H1 (cell line): ENCODE measurements at regions not wholly inside any gene's neighbourhood (a gene's known extent, or its start where the extent isn't known, plus 50 kb on each side); places are given as distances from the start of the nearest gene placed in this dataset.

Experiments used
- CTCF ChIA-PET: fragments of 300-600 bp; sonication (Branson Sonifier 250); formaldehyde crosslinking; loops from one replicate; lab custom pipeline; 2021; ENCODE audit not compliant: partially characterized antibody; lab: Charles Lee
- POLR2A ChIA-PET: fragments of 300-600 bp; sonication (Branson Sonifier 250); formaldehyde crosslinking; loops from one replicate; lab custom pipeline; 2021; ENCODE audit warnings: inconsistent platforms; ENCODE audit not compliant: partially characterized antibody; lab: Charles Lee
- DNase-seq, 2 experiments: peaks; one replicate each; pipeline versions ENCODE4 v3.0.0 to v3.0.0-alpha.2; 2010 to 2022; ENCODE audit warnings: low spot score in 2 of 2, low read depth in 1 of 2, mixed read lengths in 1 of 2
- FAIRE-seq: peaks from 2 replicates; lab custom pipeline; 2011; peaks lifted over from hg19 to GRCh38; lab: Jason Lieb, UNC
- H2AFZ ChIP-seq: 2 replicates; pipeline ENCODE4 v1.8.1; 2012; ENCODE audit warnings: low read length, inconsistent platforms
- H2AK5ac ChIP-seq: 2 replicates; pipeline ENCODE4 v1.6.1; 2013; ENCODE audit warnings: low read depth, low read length
- H2BK120ac ChIP-seq: replicated peaks from 2 replicates; pipeline ENCODE3; 2013; ENCODE audit warnings: low read depth, low read length, inconsistent platforms
- H2BK12ac ChIP-seq: 2 replicates; pipeline ENCODE4 v1.6.1; 2013; ENCODE audit warnings: low read depth, low read length
- H2BK15ac ChIP-seq: 2 replicates; pipeline ENCODE4 v1.6.1; 2013; ENCODE audit warnings: low read length
- H2BK20ac ChIP-seq: 2 replicates; pipeline ENCODE4 v1.6.1; 2013; ENCODE audit warnings: low read length
- H2BK5ac ChIP-seq: 2 replicates; pipeline ENCODE4 v1.6.1; 2013; ENCODE audit warnings: low read depth, low read length
- H3K14ac ChIP-seq: 2 replicates; pipeline ENCODE4 v1.6.1; 2013; ENCODE audit warnings: inconsistent platforms; ENCODE audit not compliant: insufficient read length
- H3K18ac ChIP-seq: 2 replicates; pipeline ENCODE4 v1.6.1; 2013; ENCODE audit warnings: low read length; ENCODE audit errors: extremely low read depth
- H3K23ac ChIP-seq: 2 replicates; pipeline ENCODE4 v1.6.1; 2013; ENCODE audit warnings: inconsistent platforms; ENCODE audit not compliant: insufficient read length
- H3K23me2 ChIP-seq: 2 replicates; pipeline ENCODE4 v1.6.1; 2013; ENCODE audit warnings: low read depth, low read length
- H3K27ac ChIP-seq: 2 replicates; pipeline ENCODE4 v1.6.1; 2011; ENCODE audit warnings: low read depth, low read length, inconsistent platforms
- H3K27me3 ChIP-seq, 4 experiments: replicated peaks in 1 of 4; 1 replicate in 1 of 4; 2 replicates in 3 of 4; pipeline versions ENCODE4 v1.6.1 to v1.8.1; 2011 to 2013; ENCODE audit warnings: low read length in 3 of 4, mild to moderate bottlenecking in 3 of 4, inconsistent platforms in 2 of 4, mixed read lengths in 2 of 4, moderate library complexity in 1 of 4; ENCODE audit not compliant: control insufficient read depth in 3 of 4, insufficient read depth in 3 of 4; ENCODE audit errors: extremely low read depth in 1 of 4
- H3K36me3 ChIP-seq, 4 experiments: 2 replicates each; pipeline versions ENCODE4 v1.6.1 to v1.8.1; 2011 to 2013; ENCODE audit warnings: mild to moderate bottlenecking in 4 of 4, low read length in 3 of 4, moderate library complexity in 2 of 4, control low read depth in 1 of 4, inconsistent platforms in 1 of 4; ENCODE audit not compliant: insufficient read depth in 4 of 4, control insufficient read depth in 2 of 4
- H3K4ac ChIP-seq: replicated peaks from 2 replicates; pipeline ENCODE3; 2013; ENCODE audit warnings: low read length, low read depth, mixed read lengths, inconsistent platforms; ENCODE audit not compliant: insufficient read length
- H3K4me1 ChIP-seq, 4 experiments: replicated peaks in 1 of 4; 1 replicate in 1 of 4; 2 replicates in 3 of 4; pipeline versions ENCODE4 v1.6.1 to v1.8.1; 2011 to 2013; ENCODE audit warnings: low read length in 3 of 4, inconsistent platforms in 2 of 4, mixed read lengths in 1 of 4; ENCODE audit not compliant: insufficient read depth in 4 of 4, control insufficient read depth in 3 of 4
- H3K4me2 ChIP-seq, 2 experiments: 2 replicates each; pipeline versions ENCODE4 v1.6.1 to v1.8.1; 2011 to 2013; ENCODE audit warnings: low read depth in 2 of 2, low read length in 2 of 2, control low read depth in 1 of 2, inconsistent platforms in 1 of 2, mild to moderate bottlenecking in 1 of 2; ENCODE audit not compliant: insufficient read depth in 1 of 2
- H3K4me3 ChIP-seq, 4 experiments: fragments of 200-600, 300-600 bp in 1 of 4; sonication (generic), shearing (Covaris generic), sonication (Bioruptor Twin) in 1 of 4; 2 replicates each; pipeline versions ENCODE4 v1.5.1 to v1.8.1; 2011 to 2016; ENCODE audit warnings: low read length in 4 of 4, low read depth in 3 of 4, control low read depth in 2 of 4, inconsistent platforms in 2 of 4, mild to moderate bottlenecking in 2 of 4, mixed read lengths in 1 of 4, moderate library complexity in 1 of 4; ENCODE audit not compliant: insufficient read depth in 2 of 4; ENCODE audit errors: extremely low read depth in 1 of 4
- H3K56ac ChIP-seq: replicated peaks from 2 replicates; pipeline ENCODE3; 2013; ENCODE audit warnings: low read depth, mild to moderate bottlenecking, mixed read lengths, low read length, inconsistent platforms; ENCODE audit not compliant: insufficient read length
- H3K79me1 ChIP-seq: 2 replicates; pipeline ENCODE4 v1.6.1; 2013; ENCODE audit warnings: low read depth, low read length, control low read depth
- H3K79me2 ChIP-seq, 2 experiments: 2 replicates each; pipeline versions ENCODE4 v1.6.1 to v1.8.1; 2012 to 2013; ENCODE audit warnings: low read length in 2 of 2, mild to moderate bottlenecking in 2 of 2, inconsistent platforms in 1 of 2; ENCODE audit not compliant: insufficient read depth in 2 of 2, control insufficient read depth in 1 of 2
- H3K9ac ChIP-seq, 4 experiments: replicated peaks in 1 of 4; 1 replicate in 1 of 4; 2 replicates in 3 of 4; pipeline versions ENCODE4 v1.6.1 to v1.8.1; 2011 to 2013; ENCODE audit warnings: low read depth in 3 of 4, low read length in 3 of 4, control low read depth in 2 of 4, mild to moderate bottlenecking in 2 of 4, moderate library complexity in 2 of 4, inconsistent platforms in 1 of 4; ENCODE audit errors: extremely low read depth in 1 of 4
- H3K9me3 ChIP-seq, 2 experiments: 2 replicates each; pipeline versions ENCODE4 v1.6.1 to v1.8.1; 2012 to 2013; ENCODE audit warnings: mild to moderate bottlenecking in 2 of 2, moderate library complexity in 2 of 2, control low read depth in 1 of 2, inconsistent platforms in 1 of 2, low read depth in 1 of 2, low read length in 1 of 2, mixed read lengths in 1 of 2; ENCODE audit not compliant: insufficient read depth in 2 of 2
- H4K20me1 ChIP-seq, 2 experiments: replicated peaks in 1 of 2; 2 replicates each; pipeline versions ENCODE3 to v1.8.1; 2011 to 2013; ENCODE audit warnings: inconsistent platforms in 2 of 2, low read length in 2 of 2, mild to moderate bottlenecking in 1 of 2; ENCODE audit not compliant: insufficient read depth in 2 of 2, control insufficient read depth in 1 of 2
- H4K5ac ChIP-seq: 2 replicates; pipeline ENCODE4 v1.6.1; 2013; ENCODE audit warnings: low read length, low read depth, mixed read lengths, inconsistent platforms; ENCODE audit not compliant: insufficient read length
- H4K8ac ChIP-seq: 2 replicates; pipeline ENCODE4 v1.8.0; 2013; ENCODE audit warnings: mild to moderate bottlenecking, moderate library complexity, low read length, inconsistent platforms; ENCODE audit not compliant: insufficient read depth; ENCODE audit errors: extremely low read depth
- H4K91ac ChIP-seq: replicated peaks from 2 replicates; pipeline ENCODE3; 2013; ENCODE audit warnings: low read length, mixed read lengths, inconsistent platforms; ENCODE audit not compliant: insufficient read length
- CEBPB ChIP-seq: IDR thresholded peaks from 2 replicates; pipeline ENCODE4 v1.6.1; 2012; ENCODE audit warnings: low read depth, low read length
- GABPA ChIP-seq: IDR thresholded peaks from 2 replicates; pipeline ENCODE4 v1.6.1; 2011; ENCODE audit warnings: mild to moderate bottlenecking, low read length, moderate library complexity, borderline replicate concordance; ENCODE audit not compliant: insufficient read depth
- WGBS, 2 experiments: shearing (Covaris generic) in 1 of 2; methylation state at CpG; one replicate each; pipeline versions ENCODE4 v1.1.6 to v1.1.7; 2013 to 2015; ENCODE audit warnings: low lambda C conversion rate in 2 of 2, mixed read lengths in 2 of 2, inconsistent platforms in 1 of 2, low coverage in 1 of 2, missing lambda C conversion rate in 1 of 2; ENCODE audit not compliant: insufficient replicate concordance in 2 of 2, insufficient coverage in 1 of 2, insufficient read length in 1 of 2; ENCODE audit errors: extremely low coverage in 1 of 2, missing lambda C conversion rate in 1 of 2; 5-methylcytosine and 5-hydroxymethylcytosine counted together

GRCh38 chr11:110519796-110520195 lies 90.0 kb downstream of the FDX1 start:
- H3K36me3 ChIP-seq = no peaks in the 10 kb centered on the region
- no peak overlapping the region for H3K9ac ChIP-seq
- ChIA-PET POLR2A (no interaction called here), CTCF (interaction anchor here (0.7 to 1.8 kb wide), 7 partner anchors 9 to 909 kb away, joined by 3 to 7 read pairs (median 4); no protein-coding TSS in a partner anchor)
- H2BK5ac ChIP-seq = no peak overlapping the region
- H3K79me2 ChIP-seq = no peaks in the 10 kb centered on the region
- no peaks in the 10 kb centered on the region for H3K79me1 ChIP-seq
- no peak overlapping the region for H2BK12ac ChIP-seq
- no peak overlapping the region for H2AFZ ChIP-seq
- H2BK120ac ChIP-seq = no peak overlapping the region
- no peaks in the 10 kb centered on the region for H3K4me1 ChIP-seq
- no peak overlapping the region for H4K91ac ChIP-seq
- no peak overlapping the region for H3K4me2 ChIP-seq
- no peaks in the 10 kb centered on the region for H4K20me1 ChIP-seq
- no peak overlapping the region for H3K23ac ChIP-seq
- no peaks in the 10 kb centered on the region for H3K23me2 ChIP-seq
- H4K5ac ChIP-seq = no peak overlapping the region
- H3K56ac ChIP-seq = no peak overlapping the region
- H2BK20ac ChIP-seq = no peak overlapping the region
- no peak overlapping the region for H3K14ac ChIP-seq
- no peak overlapping the region for H3K27ac ChIP-seq
- no peak overlapping the region for H3K4ac ChIP-seq
- FAIRE-seq (no peak), DNase-seq (no peak)
- no peak overlapping the region for H2BK15ac ChIP-seq
- H3K18ac ChIP-seq = no peak overlapping the region
- H3K4me3 ChIP-seq = no peak overlapping the region
- no peak overlapping the region for H4K8ac ChIP-seq
- H3K9me3 ChIP-seq = peaks cover 0 to 7% of the 10 kb centered on the region in 2 experiments; a peak in 1 of 4 replicates
- H2AK5ac ChIP-seq = no peak overlapping the region
- WGBS, 2 experiments = 88% methylated on average over 2 of the region's 2 CpGs; no CpG with 5 or more reads in 1 of the 2 experiments
- H3K27me3 ChIP-seq = no peaks in the 10 kb centered on the region
- no peak for TF ChIP-seq GABPA
- TF ChIP-seq CEBPB = no peak
